HG03064 (cell line): ENCODE measurements at regions not wholly inside any gene's neighbourhood (a gene's known extent, or its start where the extent isn't known, plus 50 kb on each side); places are given as distances from the start of the nearest gene placed in this dataset.
"Not testable (repeated sequence)": the region's sequence is repeated elsewhere in the genome, so short reads cannot be mapped to it uniquely, and the experiment has no call there.

Experiments used
- ATAC-seq: cut with Tn5 transposase; IDR thresholded peaks from one replicate; pipeline ENCODE4 v1.9.1; 2021; ENCODE audit warnings: low read depth; ENCODE audit not compliant: unreplicated experiment

GRCh38 chr14:105600195-105600938 lies 74.0 kb downstream of the TMEM121 start:
- ATAC-seq, result not testable (repeated sequence)

DNA sequence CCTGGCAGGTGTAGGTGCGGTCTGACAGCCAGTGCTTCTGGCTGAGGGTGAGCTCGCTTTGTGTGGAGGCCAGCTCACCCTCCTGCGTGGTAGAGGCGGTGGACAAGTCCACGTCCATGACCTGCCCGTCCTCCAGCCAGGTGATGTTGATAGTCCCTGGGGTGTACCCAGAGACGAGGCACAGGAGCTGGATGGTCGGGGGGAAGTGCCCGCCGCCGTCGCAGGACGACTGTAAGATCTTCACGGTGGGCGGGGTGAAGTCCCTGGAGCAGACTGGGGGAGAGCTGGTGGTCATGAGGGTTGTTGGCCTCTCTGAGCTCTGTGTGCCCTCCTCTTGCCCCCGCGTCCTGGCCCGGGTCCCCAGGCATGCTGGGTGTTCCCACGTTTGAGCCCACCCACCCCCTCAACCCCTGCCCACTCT lies 74.6 kb downstream of the TMEM121 start:
- no peak for ATAC-seq

DNA sequence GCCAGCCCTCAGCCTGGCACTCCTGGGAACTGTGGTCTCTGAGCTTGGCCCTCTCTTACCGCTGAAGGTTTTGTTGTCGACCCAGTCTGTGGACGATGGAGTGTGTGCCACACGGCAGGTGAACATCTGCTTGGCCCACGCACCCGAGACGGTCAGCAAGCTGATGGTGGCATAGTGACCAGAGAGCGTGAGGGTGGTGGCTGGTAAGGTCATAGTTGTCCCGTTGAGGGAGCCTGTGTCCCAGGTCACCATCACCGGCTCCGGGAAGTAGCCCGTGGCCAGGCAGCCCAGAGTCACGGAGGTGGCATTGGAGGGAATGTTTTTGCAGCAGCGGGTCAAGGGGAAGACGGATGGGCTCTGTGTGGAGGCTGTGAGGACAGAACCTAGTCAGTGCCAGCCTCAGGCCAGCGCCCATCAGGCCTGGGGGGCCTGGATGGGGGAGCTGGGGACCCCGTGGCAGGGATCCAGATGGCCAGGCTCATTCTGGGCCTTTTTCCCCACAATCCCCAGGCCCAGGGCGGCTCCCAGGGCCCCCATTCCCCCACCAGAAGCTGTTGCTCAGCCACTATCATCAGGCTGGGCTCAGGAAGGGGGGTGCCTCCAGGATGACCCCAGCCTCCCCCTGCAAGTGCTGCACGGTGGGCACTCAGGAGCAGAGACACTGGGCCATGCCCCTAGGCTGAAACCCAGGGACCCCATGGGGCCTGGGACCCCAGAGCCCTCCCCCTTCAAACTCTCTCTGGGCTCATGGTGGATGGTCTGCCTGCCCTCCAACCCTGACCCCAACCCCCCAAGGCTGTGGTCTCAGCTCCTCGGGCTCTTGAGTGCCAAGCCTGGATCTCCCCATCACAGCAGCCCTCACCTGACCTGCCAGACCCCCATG lies 75.2 kb downstream of the TMEM121 start:
- no peak for ATAC-seq

- ATAC-seq, result no peak
Observed at GRCh38 chr14:105602243-105602750, 75.9 kb downstream of the TMEM121 start.

GRCh38 chr14:105602799-105603793 lies 76.7 kb downstream of the TMEM121 start:
- no peak for ATAC-seq

GRCh38 chr14:105604531-105605463 lies 78.4 kb downstream of the TMEM121 start:
- ATAC-seq, result not testable (repeated sequence)

GRCh38 chr14:105605464-105606304 lies 79.3 kb downstream of the TMEM121 start:
- no peak for ATAC-seq

- ATAC-seq, result not testable (repeated sequence)
Observed at GRCh38 chr14:105606305-105606975, 80.1 kb downstream of the TMEM121 start.

DNA sequence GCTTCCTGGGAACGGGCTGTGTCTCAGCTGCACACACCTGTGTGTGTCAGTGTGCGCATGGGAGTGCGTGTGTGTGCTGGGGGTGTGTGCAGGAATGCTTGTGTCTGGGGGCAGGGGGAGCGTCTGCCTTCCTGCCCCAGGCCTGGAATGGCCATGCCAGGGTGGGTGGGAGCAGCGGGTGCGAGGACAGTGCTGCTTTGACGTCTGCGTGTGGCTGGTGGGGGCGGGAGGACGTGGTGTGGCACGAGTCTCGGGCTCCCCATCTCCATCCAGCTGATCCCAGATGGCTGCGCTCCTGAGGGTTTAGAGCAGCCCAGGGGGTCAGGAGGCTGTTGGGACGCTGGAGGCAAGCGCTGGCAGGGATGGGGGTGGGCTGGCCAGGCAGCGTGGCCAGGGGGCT lies 80.6 kb downstream of the TMEM121 start:
- not testable (repeated sequence) for ATAC-seq

DNA sequence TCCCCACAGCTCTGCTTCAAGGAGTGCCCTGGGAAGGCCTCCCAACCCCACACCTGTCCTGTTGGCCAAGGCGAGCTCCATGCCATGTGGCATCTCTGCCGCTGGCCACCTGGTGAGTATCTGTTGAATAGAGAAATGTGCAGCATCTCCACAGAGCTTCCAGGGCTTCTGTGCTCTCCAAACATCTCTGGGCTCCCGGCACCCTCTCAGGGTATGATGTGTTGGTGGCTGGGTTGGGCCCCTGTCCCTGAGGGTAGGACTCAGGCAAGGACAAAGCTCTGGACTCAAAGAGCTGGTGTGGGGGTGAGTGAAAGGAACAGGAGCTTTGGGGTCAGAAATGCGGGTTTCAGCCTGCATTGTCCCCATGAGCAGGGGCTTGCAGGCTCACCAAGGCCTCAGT lies 88.6 kb downstream of the TMEM121 start:
- ATAC-seq, result not testable (repeated sequence)

GRCh38 chr14:105615986-105616801 lies 89.8 kb downstream of the TMEM121 start:
- not testable (repeated sequence) for ATAC-seq

GRCh38 chr14:105616802-105617192 lies 90.4 kb downstream of the TMEM121 start:
- ATAC-seq, result no peak

GRCh38 chr14:105617201-105617777 lies 90.9 kb downstream of the TMEM121 start:
- no peak for ATAC-seq

GRCh38 chr14:105617805-105618204 lies 91.4 kb downstream of the TMEM121 start:
- not testable (repeated sequence) for ATAC-seq

DNA sequence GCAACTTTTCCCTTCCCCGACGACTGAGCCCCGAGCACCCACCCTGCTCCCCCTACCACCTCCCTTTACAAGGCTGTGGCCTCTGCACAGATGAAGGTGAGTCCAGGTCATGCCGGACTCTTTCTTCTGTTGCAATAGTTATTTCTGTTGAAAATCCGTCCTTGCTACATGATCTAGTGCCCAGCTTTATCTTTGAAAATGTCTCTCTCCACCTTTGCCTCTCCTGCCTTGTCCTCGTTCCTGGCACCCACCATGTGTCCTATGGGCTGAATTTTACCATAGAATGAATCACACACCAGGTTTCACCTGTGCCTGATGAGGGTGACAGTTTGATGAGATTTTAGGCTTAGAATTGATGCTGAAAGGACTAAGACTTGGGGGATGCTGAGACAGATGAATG lies 92.9 kb downstream of the TMEM121 start:
- not testable (repeated sequence) for ATAC-seq

DNA sequence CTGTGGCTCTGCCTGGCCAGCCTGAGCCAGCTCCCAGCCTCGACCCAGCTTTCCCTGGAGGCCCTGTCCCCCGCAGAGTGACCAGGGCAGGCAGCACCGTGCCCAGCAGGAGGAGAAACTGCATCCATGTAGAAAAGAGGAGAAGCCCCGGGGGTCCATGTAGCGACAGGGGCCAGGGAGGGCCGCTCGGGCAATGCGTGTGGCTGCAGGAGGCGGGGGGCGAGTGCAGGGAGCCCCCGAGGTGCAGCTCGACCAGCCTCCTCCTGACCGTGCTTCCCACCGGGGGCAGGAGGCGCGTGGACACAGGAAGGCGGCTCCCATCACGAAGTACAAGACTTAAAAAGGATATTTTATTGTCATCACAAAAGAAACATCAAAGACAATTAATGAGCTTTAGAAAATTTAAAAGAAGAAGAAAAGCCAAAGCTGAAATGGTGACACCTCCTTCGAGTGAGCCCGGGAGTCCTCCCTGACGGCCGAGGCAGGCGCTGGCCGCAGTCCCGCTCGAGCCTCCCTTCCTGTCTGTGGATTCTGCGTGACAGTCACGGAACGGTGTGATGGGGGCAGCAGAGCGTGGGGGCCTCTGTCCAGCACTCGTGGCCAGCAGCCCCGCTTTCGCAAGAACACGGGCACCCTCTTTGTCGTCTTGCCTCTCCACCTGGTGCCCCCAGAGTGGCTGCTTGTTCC lies 93.9 kb downstream of the TMEM121 start:
- ATAC-seq, result not testable (repeated sequence)
